Upper lobe of left lung (tissue), 4 donors: ENCODE measurements at regions not wholly inside any gene's neighbourhood (a gene's known extent, or its start where the extent isn't known, plus 50 kb on each side); places are given as distances from the start of the nearest gene placed in this dataset.

Source experiments
- EP300 ChIP-seq, 4 donors: sonication (generic); formaldehyde crosslinking; IDR thresholded peaks; one replicate each; pipeline ENCODE4 v1.5.1; 2017; ENCODE audit warnings: antibody characterized with exemption in 4 of 4, control low read depth in 2 of 4
- POLR2A ChIP-seq, 4 donors: fragments of 450-650 bp; IDR thresholded peaks; one replicate each; pipeline ENCODE4 v1.5.1; 2016 to 2017; ENCODE audit warnings: antibody characterized with exemption in 4 of 4, mild to moderate bottlenecking in 2 of 4
- POLR2AphosphoS5 ChIP-seq, 2 donors: sonication (generic); formaldehyde crosslinking; IDR thresholded peaks; one replicate each; pipeline ENCODE4 v1.5.1; 2017; ENCODE audit warnings: antibody characterized with exemption in 2 of 2
- TF ChIP-seq, protein P1 (sequence below), 6 experiments: fragments of 450-650 bp in 4 of 6; fragments of 200-600 bp in 2 of 6; sonication (generic) in 2 of 6; IDR thresholded peaks; one replicate each; pipeline ENCODE4 v1.5.1; 2016 to 2019; ENCODE audit warnings: antibody characterized with exemption in 6 of 6

- TF ChIP-seq, protein P1, sequence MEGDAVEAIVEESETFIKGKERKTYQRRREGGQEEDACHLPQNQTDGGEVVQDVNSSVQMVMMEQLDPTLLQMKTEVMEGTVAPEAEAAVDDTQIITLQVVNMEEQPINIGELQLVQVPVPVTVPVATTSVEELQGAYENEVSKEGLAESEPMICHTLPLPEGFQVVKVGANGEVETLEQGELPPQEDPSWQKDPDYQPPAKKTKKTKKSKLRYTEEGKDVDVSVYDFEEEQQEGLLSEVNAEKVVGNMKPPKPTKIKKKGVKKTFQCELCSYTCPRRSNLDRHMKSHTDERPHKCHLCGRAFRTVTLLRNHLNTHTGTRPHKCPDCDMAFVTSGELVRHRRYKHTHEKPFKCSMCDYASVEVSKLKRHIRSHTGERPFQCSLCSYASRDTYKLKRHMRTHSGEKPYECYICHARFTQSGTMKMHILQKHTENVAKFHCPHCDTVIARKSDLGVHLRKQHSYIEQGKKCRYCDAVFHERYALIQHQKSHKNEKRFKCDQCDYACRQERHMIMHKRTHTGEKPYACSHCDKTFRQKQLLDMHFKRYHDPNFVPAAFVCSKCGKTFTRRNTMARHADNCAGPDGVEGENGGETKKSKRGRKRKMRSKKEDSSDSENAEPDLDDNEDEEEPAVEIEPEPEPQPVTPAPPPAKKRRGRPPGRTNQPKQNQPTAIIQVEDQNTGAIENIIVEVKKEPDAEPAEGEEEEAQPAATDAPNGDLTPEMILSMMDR (IDR thresholded peaks at IDR 0.05), result no peak
- TF ChIP-seq POLR2A (IDR thresholded peaks at IDR 0.05) (no peak), POLR2AphosphoS5 (IDR thresholded peaks at IDR 0.05) (no peak), EP300 (IDR thresholded peaks at IDR 0.05) (no peak)
Observed at GRCh38 chr4:4711902-4712301, 147.6 kb upstream of the MSX1 start.
